ENCODE measurements at regions not wholly inside any gene's neighbourhood (a gene's known extent, or its start where the extent isn't known, plus 50 kb on each side); places are given as distances from the start of the nearest gene placed in this dataset.

DNA sequence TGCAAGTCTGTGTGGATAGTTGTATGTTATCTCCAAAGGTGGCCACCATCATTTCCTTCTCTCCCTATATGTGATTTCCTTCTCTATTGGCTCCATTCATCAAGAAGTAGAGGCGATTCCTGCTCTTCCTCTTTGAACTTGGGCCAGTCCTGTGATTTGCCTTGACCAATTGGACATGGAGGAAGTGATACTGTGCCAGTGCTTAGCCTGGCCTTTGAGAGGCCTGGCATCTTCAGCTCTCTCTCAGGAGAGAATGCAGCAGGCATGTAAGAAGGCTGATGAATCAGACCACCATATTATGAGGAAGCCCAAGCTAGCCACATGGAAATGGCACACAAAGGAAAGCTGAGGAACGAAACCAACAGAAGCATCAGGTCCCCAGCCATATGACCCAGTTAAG lies 195.0 kb upstream of the SVIL start:
- H3K27ac Mint-ChIP-seq = no peak overlapping the region
- no peaks in the 10 kb centered on the region for H3K9me3 ChIP-seq (ENCODE audit: control insufficient read depth, low read depth, low read length)
- no peak overlapping the region for H2AK5ac ChIP-seq (ENCODE audit: insufficient read length, low read length)
- no peaks in the 10 kb centered on the region; the same call in 1 of the 2 replicates for H3K4me1 ChIP-seq (ENCODE audit: insufficient read depth, low read length)
- no peak overlapping the region for H3K56ac ChIP-seq (ENCODE audit: insufficient read length, low read depth, low read length)
- no peak overlapping the region for H3K14ac ChIP-seq (ENCODE audit: insufficient read depth, low read length)
- H3K4ac ChIP-seq (ENCODE audit: low read depth, low read length) = no peak overlapping the region
- H3K27me3 ChIP-seq (ENCODE audit: insufficient read depth, low read length) = no peaks in the 10 kb centered on the region
- H3K23ac ChIP-seq (ENCODE audit: insufficient read length, low read depth, low read length) = no peak overlapping the region
- no peak overlapping the region for H2BK12ac ChIP-seq (ENCODE audit: insufficient read length, low read depth, low read length)
- H3K9me3 Mint-ChIP-seq = no peaks in the 10 kb centered on the region; a peak in 1 of 5 replicates
- no peaks in the 10 kb centered on the region for H3K79me2 ChIP-seq (ENCODE audit: insufficient read depth, low read length)
- no peak overlapping the region for H3K18ac ChIP-seq (ENCODE audit: insufficient read length, low read depth, low read length)
- H3K27me3 Mint-ChIP-seq (ENCODE audit: low read depth) = peaks cover 19% of the 10 kb centered on the region
- H4K5ac ChIP-seq (ENCODE audit: insufficient read length, low read depth, low read length) = no peak overlapping the region
- no peak overlapping the region for H2BK5ac ChIP-seq (ENCODE audit: insufficient read length, low read length)
- H2BK120ac ChIP-seq (ENCODE audit: low read depth, low read length, poor library complexity, severe bottlenecking) = no peak overlapping the region
- no peak overlapping the region for H4K8ac ChIP-seq (replicated peaks; ENCODE audit: insufficient read length, low read depth, low read length)
- H2AFZ ChIP-seq (ENCODE audit: low read length) = no peak overlapping the region
- no peak overlapping the region for H3K4me3 Mint-ChIP-seq
- no peaks in the 10 kb centered on the region for H4K20me1 ChIP-seq (ENCODE audit: control insufficient read depth, insufficient read depth, insufficient read length)
- no peak overlapping the region for H3T11ph ChIP-seq (ENCODE audit: low read length)
- no CpG with 5 or more reads among the region's 2 CpGs for WGBS (ENCODE audit: extremely low coverage, insufficient read length, low lambda C conversion rate)
- no peak overlapping the region for H4K91ac ChIP-seq (ENCODE audit: insufficient read length, low read depth, low read length)
- no peak overlapping the region for H2BK20ac ChIP-seq (ENCODE audit: low read depth, low read length, poor library complexity, severe bottlenecking)
- DNase-seq = no peak
- H3K4me1 Mint-ChIP-seq = peaks cover 9 to 11% of the 10 kb centered on the region in 2 experiments
- H3K27ac ChIP-seq (ENCODE audit: insufficient read length, low read depth, low read length) = no peak overlapping the region
- no peaks in the 10 kb centered on the region for H3K36me3 Mint-ChIP-seq (ENCODE audit: insufficient read depth in 1 of 3, low read depth in 3 of 3)
- H3K23me2 ChIP-seq (ENCODE audit: insufficient read length, low read depth, low read length, poor library complexity, severe bottlenecking) = no peaks in the 10 kb centered on the region
- TF ChIP-seq, protein P1, sequence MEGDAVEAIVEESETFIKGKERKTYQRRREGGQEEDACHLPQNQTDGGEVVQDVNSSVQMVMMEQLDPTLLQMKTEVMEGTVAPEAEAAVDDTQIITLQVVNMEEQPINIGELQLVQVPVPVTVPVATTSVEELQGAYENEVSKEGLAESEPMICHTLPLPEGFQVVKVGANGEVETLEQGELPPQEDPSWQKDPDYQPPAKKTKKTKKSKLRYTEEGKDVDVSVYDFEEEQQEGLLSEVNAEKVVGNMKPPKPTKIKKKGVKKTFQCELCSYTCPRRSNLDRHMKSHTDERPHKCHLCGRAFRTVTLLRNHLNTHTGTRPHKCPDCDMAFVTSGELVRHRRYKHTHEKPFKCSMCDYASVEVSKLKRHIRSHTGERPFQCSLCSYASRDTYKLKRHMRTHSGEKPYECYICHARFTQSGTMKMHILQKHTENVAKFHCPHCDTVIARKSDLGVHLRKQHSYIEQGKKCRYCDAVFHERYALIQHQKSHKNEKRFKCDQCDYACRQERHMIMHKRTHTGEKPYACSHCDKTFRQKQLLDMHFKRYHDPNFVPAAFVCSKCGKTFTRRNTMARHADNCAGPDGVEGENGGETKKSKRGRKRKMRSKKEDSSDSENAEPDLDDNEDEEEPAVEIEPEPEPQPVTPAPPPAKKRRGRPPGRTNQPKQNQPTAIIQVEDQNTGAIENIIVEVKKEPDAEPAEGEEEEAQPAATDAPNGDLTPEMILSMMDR (conservative IDR thresholded peaks at IDR 0.05) = no peak
- no peak overlapping the region for H2BK15ac ChIP-seq (ENCODE audit: low read depth, low read length)
- H3K79me1 ChIP-seq (ENCODE audit: insufficient read depth, low read depth, low read length, poor library complexity, severe bottlenecking) = no peaks in the 10 kb centered on the region
- H3K9ac ChIP-seq (ENCODE audit: extremely low read depth, insufficient read length, low read length) = no peak overlapping the region
- no peak overlapping the region for H3K4me2 ChIP-seq (ENCODE audit: insufficient read depth, insufficient read length, low read length)
